ENCODE measurements at regions not wholly inside any gene's neighbourhood (a gene's known extent, or its start where the extent isn't known, plus 50 kb on each side); places are given as distances from the start of the nearest gene placed in this dataset.

DNA sequence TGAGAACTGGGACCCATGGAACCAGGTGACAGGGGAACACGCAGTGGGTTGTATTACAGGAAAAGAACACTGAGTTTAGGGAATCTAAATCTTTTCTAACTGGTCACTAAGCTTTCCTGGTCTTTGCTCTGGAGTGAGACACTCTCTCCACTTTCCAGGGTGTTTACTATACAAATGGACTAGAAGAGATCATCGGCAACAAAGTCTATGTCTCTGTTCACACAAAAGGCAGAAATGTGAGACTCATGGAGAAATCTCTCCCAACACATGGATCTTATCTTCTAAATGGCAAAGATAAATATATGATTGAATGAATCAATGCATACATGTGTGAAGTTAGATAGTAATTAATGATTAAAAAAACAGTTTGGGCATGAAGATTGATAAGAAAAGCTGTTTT is 101.6 kb upstream of the DPT start:
- TF ChIP-seq, protein P1, sequence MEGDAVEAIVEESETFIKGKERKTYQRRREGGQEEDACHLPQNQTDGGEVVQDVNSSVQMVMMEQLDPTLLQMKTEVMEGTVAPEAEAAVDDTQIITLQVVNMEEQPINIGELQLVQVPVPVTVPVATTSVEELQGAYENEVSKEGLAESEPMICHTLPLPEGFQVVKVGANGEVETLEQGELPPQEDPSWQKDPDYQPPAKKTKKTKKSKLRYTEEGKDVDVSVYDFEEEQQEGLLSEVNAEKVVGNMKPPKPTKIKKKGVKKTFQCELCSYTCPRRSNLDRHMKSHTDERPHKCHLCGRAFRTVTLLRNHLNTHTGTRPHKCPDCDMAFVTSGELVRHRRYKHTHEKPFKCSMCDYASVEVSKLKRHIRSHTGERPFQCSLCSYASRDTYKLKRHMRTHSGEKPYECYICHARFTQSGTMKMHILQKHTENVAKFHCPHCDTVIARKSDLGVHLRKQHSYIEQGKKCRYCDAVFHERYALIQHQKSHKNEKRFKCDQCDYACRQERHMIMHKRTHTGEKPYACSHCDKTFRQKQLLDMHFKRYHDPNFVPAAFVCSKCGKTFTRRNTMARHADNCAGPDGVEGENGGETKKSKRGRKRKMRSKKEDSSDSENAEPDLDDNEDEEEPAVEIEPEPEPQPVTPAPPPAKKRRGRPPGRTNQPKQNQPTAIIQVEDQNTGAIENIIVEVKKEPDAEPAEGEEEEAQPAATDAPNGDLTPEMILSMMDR (IDR thresholded peaks at IDR 0.05; ENCODE audit: borderline replicate concordance, control extremely low read depth, extremely low read depth, insufficient read depth, missing control alignments), result no peak
- in situ Hi-C loops (cut with MboI; ENCODE audit: low sequenced_read_pairs, unreplicated experiment), result no loop called here
- no peak for DNase-seq (ENCODE audit: low spot score)

DNA sequence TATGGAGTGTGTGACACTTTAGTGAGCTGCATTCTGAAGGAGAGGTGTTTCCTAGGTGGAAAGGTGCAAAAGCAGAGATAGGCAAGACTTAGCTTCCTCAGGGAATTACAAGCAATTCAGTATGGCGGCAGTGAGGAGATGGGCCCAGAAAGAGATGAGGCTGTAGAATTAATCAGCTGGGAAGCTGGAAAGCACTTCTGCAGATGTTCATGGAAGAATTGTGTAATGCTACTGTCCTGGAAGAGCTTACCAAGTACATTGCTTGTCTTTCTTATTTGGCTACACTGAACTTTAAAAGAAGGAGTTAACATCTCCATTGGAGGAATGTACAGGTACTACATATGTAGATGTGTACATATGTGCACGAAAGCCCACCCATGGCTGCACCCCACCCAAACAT is 103.7 kb upstream of the DPT start:
- no peak for DNase-seq (ENCODE audit: low spot score)
- TF ChIP-seq, protein P1 (IDR thresholded peaks at IDR 0.05; ENCODE audit: borderline replicate concordance, control extremely low read depth, extremely low read depth, insufficient read depth, missing control alignments), result no peak
- in situ Hi-C loops (cut with MboI; ENCODE audit: low sequenced_read_pairs, unreplicated experiment), result no loop called here

DNA sequence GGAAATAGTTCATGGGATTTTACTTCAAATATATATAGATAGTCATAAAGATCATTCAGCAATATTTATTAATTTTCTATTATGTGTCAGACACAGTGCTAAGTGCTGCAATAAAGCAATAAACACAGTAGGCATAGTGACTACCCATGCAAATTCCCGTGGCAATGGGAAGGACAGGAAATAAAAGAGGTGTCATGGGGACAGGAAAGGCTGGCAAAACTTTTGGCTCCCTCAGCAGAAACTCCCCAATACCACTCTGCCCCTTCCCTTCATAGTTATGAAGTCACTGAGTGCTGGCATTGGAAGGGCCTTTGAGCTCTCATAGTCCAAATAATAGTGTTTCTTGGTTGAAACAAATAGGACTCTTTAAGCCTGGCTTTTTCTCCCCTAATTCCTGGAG is 104.4 kb upstream of the DPT start:
- in situ Hi-C loops (cut with MboI; ENCODE audit: low sequenced_read_pairs, unreplicated experiment), result no loop called here
- TF ChIP-seq, protein P1 (IDR thresholded peaks at IDR 0.05; ENCODE audit: borderline replicate concordance, control extremely low read depth, extremely low read depth, insufficient read depth, missing control alignments), result no peak
- no peak for DNase-seq (ENCODE audit: low spot score)

DNA sequence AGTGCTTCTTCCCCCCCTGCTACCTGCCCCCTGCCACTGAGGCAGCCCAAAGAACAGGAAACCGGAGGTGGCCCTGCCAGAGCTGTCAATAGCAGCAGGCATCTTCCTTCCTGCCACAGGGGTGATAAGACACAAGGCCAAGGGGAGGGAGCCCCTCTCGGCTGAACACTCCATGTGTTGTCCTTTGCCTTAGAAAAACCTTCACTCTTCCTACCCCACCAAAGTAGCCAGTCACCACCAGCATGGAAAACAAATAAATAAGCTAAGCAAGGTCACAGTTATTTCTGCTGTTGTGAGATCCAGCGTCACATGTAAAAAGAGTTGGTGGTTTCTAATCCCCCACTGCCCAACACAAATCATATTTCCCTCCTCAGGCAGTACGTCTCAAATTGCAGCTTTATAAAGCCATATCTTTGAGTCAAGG is 104.8 kb upstream of the DPT start:
- in situ Hi-C loops (cut with MboI; ENCODE audit: low sequenced_read_pairs, unreplicated experiment), result no loop called here
- TF ChIP-seq, protein P1 (IDR thresholded peaks at IDR 0.05; ENCODE audit: borderline replicate concordance, control extremely low read depth, extremely low read depth, insufficient read depth, missing control alignments), result no peak
- no peak for DNase-seq (ENCODE audit: low spot score)

DNA sequence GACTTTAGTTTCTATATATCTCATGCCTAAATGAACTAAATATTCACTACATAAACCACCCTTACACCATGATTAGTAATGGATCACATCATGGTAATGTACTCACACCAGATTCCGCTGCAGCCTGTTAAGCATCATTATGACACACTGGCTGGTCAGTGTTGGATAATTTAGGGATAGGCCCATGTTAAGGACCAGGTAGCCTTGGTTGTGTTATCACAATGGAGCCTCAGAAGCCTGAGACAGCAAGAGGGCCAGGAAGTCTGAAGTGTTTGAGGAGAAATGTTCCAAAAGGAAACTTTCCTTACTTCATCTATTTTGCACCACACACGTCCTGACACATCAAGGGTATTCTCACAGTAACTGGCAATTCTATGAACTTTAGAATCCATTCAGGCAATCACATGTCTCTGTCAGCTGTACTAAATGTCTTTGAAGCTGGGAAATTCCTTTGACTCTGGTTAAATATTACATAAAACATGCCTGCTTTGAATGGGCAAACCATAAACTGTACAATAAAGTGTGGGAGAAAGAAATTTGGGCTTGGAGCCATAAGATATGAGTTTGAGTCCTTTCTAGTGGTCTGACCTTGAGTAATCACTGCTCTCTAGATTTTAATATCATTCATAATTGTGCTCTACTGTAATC is 105.3 kb upstream of the DPT start:
- no peak for DNase-seq (ENCODE audit: low spot score)
- TF ChIP-seq, protein P1 (IDR thresholded peaks at IDR 0.05; ENCODE audit: borderline replicate concordance, control extremely low read depth, extremely low read depth, insufficient read depth, missing control alignments), result no peak
- in situ Hi-C loops (cut with MboI; ENCODE audit: low sequenced_read_pairs, unreplicated experiment), result no loop called here

DNA sequence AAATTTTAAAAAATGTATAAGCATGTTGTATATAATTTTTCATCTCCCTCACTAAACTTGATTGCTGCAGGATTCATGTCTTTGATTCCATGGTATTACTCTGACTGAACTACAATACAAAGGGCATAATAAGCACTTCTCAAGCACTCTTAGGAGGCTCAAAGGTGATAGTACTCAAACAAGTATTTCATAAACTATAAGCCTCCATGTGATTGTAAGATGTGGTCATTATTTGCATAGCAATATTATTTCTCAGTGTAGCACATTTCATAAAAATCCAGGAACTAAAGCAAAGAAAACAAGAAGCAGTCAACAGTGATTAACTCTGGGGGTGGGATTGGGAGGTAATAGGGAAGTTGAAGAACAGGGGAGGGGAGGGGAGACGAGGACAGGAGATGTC is 106.2 kb upstream of the DPT start:
- no peak for DNase-seq (ENCODE audit: low spot score)
- TF ChIP-seq, protein P1 (IDR thresholded peaks at IDR 0.05; ENCODE audit: borderline replicate concordance, control extremely low read depth, extremely low read depth, insufficient read depth, missing control alignments), result no peak
- in situ Hi-C loops (cut with MboI; ENCODE audit: low sequenced_read_pairs, unreplicated experiment), result no loop called here
